ENCODE measurements at regions not wholly inside any gene's neighbourhood (a gene's known extent, or its start where the extent isn't known, plus 50 kb on each side); places are given as distances from the start of the nearest gene placed in this dataset.

DNA sequence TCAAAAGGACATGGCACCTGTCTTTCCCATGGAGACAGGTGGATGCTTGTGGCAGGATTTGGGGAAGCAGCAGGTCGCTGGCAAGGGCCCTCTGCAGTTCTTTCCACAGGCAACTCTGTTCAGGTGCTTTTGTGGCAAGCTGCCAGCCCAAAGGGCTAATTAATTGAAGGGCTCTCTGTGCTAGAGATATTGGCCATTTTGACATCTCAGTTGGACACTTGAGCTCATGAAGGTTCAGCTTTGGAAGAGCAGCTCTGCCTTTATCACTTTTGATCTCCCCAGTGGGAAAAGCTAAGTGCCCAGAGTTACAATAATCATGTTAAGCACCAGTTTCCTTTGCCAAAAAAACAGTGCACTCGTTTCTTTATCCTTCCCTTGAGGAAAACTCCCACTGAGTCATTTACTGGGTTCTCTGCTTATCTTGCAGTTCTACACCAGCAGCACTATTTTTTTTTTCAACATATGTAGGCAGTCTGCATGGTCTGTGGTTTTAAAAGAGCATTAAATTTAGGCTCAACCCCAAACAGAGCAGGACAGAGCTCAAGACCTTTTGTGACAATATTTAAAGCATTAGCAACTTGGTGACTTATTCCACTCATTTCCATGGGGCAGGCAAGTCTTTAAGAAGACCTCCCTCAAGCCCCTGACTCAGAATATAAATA, 336.4 kb upstream of the RASGEF1B start:
- Histone ChIP-seq H3K27ac (ENCODE audit: low read depth, low read length) (no peak overlapping the region), H3K36me3 (ENCODE audit: control insufficient read depth, insufficient read depth, low read length) (no peaks in the 10 kb centered on the region), H3K4me3 (ENCODE audit: low read depth, low read length) (no peak overlapping the region), H3K4me1 (ENCODE audit: control insufficient read depth, insufficient read depth, low read length) (no peaks in the 10 kb centered on the region), H3K9me3 (ENCODE audit: control insufficient read depth, insufficient read depth, low read length) (no peaks in the 10 kb centered on the region), H3K27me3 (ENCODE audit: control insufficient read depth, insufficient read depth, low read length) (no peaks in the 10 kb centered on the region)
- WGBS (ENCODE audit: insufficient coverage), result 31% methylated on average over 2 of the region's 2 CpGs
- DNase-seq (ENCODE audit: low read depth in 4 of 6, low spot score in 6 of 6), result peak in 1 of 6 donors; percentile 87

DNA sequence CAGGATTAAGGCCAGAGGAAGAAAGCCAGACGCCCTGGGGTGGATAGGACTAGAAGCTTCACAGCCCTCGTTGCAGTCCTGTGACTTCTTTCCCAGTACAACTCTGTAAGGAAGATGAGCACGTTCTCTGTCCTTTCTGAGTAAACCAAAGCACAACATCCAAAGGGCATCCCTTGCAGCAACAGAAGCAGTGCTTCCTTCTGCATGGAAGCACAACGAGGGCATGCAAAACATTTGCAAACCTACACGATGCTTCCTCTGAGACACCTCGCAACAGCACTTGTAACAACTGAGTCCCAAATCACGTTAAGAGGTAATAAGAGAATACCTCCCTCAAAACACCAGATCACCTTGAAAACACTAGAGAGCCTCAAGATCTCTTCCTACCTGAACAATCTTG, 335.7 kb upstream of the RASGEF1B start:
- no peaks in the 10 kb centered on the region for H3K4me1 ChIP-seq (ENCODE audit: control insufficient read depth, insufficient read depth, low read length)
- H3K27ac ChIP-seq (ENCODE audit: low read depth, low read length), result no peak overlapping the region
- no peaks in the 10 kb centered on the region for H3K9me3 ChIP-seq (ENCODE audit: control insufficient read depth, insufficient read depth, low read length)
- 75% methylated on average over 7 of the region's 7 CpGs for WGBS (ENCODE audit: insufficient coverage)
- H3K36me3 ChIP-seq (ENCODE audit: control insufficient read depth, insufficient read depth, low read length), result no peaks in the 10 kb centered on the region
- no peaks in the 10 kb centered on the region for H3K27me3 ChIP-seq (ENCODE audit: control insufficient read depth, insufficient read depth, low read length)
- H3K4me3 ChIP-seq (ENCODE audit: low read depth, low read length), result no peak overlapping the region
- DNase-seq (ENCODE audit: low read depth in 4 of 6, low spot score in 6 of 6), result no peak

DNA sequence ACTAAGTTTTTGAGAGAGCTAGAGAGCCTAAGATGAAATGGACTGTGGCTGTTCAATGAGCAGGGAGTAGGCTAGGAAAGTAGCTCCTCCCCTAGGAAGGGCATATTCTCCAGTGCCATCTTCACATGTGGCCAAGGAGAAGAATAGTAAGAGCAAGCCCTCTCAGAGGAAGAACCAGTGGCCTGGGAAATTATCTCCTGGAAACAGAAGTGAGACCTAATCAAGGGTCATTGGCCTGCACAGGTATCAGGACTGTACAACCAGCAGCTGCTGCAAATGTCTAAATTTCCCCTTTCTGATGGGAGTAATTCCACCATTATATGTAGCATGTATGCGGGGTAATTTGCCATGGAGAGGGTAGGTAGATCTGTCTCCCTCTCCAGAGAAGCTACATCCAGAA, 334.8 kb upstream of the RASGEF1B start:
- no peak for DNase-seq (ENCODE audit: low read depth in 4 of 6, low spot score in 6 of 6)
- H3K27ac ChIP-seq (ENCODE audit: low read depth, low read length), result no peak overlapping the region
- no peak overlapping the region for H3K4me3 ChIP-seq (ENCODE audit: low read depth, low read length)
- no peaks in the 10 kb centered on the region for H3K36me3 ChIP-seq (ENCODE audit: control insufficient read depth, insufficient read depth, low read length)
- no CpG with 5 or more reads among the region's 1 CpG for WGBS (ENCODE audit: insufficient coverage)
- H3K27me3 ChIP-seq (ENCODE audit: control insufficient read depth, insufficient read depth, low read length), result no peaks in the 10 kb centered on the region
- H3K9me3 ChIP-seq (ENCODE audit: control insufficient read depth, insufficient read depth, low read length), result no peaks in the 10 kb centered on the region
- no peaks in the 10 kb centered on the region for H3K4me1 ChIP-seq (ENCODE audit: control insufficient read depth, insufficient read depth, low read length)

DNA sequence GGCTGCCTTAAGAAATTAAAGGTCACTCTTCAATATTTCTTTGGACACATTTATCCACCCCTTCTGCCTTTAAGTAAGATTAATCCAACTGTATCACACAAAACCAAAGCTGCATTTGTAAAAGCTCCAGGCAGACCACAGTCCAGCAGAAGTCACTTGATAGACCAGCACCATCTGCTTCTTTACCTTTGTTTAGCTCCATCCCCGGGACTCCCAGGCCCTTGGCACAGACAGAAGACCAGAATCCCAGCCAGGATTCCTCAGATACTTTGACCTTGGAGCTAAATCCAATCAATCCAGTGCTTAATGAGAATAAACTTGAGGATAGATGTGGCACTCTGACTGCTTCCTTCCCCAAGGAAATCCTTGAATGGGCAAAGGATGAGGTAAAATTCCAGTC, 333.1 kb upstream of the RASGEF1B start:
- Histone ChIP-seq H3K27me3 (ENCODE audit: control insufficient read depth, insufficient read depth, low read length) (no peaks in the 10 kb centered on the region), H3K9me3 (ENCODE audit: control insufficient read depth, insufficient read depth, low read length) (no peaks in the 10 kb centered on the region), H3K4me1 (ENCODE audit: control insufficient read depth, insufficient read depth, low read length) (no peaks in the 10 kb centered on the region), H3K36me3 (ENCODE audit: control insufficient read depth, insufficient read depth, low read length) (no peaks in the 10 kb centered on the region), H3K4me3 (ENCODE audit: low read depth, low read length) (no peak overlapping the region), H3K27ac (ENCODE audit: low read depth, low read length) (no peak overlapping the region)
- no peak for DNase-seq (ENCODE audit: low read depth in 4 of 6, low spot score in 6 of 6)
- 50% methylated on average over 1 of the region's 1 CpG for WGBS (ENCODE audit: insufficient coverage)

DNA sequence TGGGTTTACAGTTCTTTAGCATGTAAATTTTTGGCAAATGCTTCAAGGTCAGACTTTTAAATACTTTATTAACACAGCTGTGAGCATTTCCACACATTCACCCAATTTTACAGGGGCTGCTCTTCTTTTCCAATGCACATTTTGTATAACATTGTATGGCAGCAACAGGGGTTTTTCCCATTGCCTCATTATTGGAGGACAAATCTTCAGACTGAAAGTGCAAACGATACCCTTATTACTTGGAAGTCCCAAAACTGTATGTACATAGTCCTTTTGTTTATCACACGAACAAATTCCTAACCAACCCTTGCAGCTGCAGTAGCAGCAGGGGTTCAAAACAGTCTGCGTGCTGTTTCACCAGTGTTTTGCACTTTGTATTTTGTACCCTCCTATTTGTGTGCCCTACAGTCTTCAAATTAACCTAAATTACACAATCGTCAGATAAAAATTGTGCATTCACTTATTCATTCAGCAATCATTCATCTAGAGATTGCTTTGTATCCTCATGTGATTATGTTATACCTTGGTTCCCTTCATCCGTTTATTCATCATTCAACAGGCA, 330.7 kb upstream of the RASGEF1B start:
- Histone ChIP-seq H3K4me3 (ENCODE audit: low read depth, low read length) (no peak overlapping the region), H3K27me3 (ENCODE audit: control insufficient read depth, insufficient read depth, low read length) (no peaks in the 10 kb centered on the region), H3K36me3 (ENCODE audit: control insufficient read depth, insufficient read depth, low read length) (no peaks in the 10 kb centered on the region), H3K9me3 (ENCODE audit: control insufficient read depth, insufficient read depth, low read length) (no peaks in the 10 kb centered on the region), H3K27ac (ENCODE audit: low read depth, low read length) (no peak overlapping the region), H3K4me1 (ENCODE audit: control insufficient read depth, insufficient read depth, low read length) (no peaks in the 10 kb centered on the region)
- peak in 1 of 6 donors; percentile 66 for DNase-seq (ENCODE audit: low read depth in 4 of 6, low spot score in 6 of 6)
- WGBS (ENCODE audit: insufficient coverage), result 32% methylated on average over 3 of the region's 5 CpGs

DNA sequence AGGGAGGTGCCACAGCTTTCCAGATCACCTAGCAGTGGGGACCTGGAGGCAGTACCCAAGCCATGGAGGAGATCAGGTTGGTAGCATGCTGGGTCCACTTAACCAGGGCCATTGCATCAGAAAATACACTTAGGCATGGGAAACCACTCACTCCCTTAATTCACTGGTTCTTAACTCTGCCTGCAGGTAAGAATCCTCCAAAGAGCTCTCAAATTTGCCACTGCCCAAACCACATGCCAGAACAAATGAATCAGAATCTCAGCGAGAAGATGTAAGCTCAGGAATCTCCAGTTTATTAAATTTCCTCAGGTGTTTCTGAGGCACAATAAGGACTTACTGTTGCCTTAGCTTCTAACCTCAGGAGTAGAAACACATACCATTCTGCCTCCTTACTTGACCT, 327.7 kb upstream of the RASGEF1B start:
- 100% methylated on average over 1 of the region's 1 CpG for WGBS (ENCODE audit: insufficient coverage)
- Histone ChIP-seq H3K9me3 (ENCODE audit: control insufficient read depth, insufficient read depth, low read length) (no peaks in the 10 kb centered on the region), H3K36me3 (ENCODE audit: control insufficient read depth, insufficient read depth, low read length) (no peaks in the 10 kb centered on the region), H3K4me3 (ENCODE audit: low read depth, low read length) (no peak overlapping the region), H3K27me3 (ENCODE audit: control insufficient read depth, insufficient read depth, low read length) (no peaks in the 10 kb centered on the region), H3K4me1 (ENCODE audit: control insufficient read depth, insufficient read depth, low read length) (no peaks in the 10 kb centered on the region), H3K27ac (ENCODE audit: low read depth, low read length) (no peak overlapping the region)
- no peak for DNase-seq (ENCODE audit: low read depth in 4 of 6, low spot score in 6 of 6)

DNA sequence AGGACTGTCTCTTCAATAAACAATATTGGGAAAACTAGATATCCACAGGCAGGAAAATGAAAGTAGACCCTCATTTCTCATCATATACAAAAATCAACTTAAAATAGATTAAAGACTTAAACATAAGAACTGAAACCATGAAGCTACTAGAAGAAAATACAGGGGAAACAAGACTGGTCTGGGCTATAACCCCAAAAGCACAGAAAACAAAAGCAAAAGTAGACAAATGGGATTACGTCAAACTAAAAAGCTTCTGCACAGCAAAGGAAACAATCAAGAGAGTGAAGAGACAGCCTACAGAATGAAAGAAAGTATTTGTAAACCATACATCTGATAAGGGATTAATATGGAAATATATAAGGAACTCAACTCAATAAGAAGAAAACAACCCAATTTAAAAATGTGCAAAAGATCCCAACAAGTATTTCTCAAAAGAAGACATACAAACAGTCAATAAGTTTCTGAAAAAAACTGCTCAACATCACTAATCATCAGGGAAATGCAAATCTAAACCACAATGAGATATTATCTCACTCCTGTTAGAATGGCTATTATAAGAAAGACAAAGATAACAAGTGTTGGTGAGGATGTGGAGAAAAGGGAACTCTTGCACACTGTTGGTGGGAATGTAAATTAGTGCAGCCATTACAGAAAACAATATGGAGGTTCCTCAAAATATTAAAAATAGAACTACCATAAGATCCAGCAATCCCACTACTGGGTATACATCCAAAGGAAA, 325.3 kb upstream of the RASGEF1B start:
- no peak for DNase-seq (ENCODE audit: low read depth in 4 of 6, low spot score in 6 of 6)
- Histone ChIP-seq H3K27me3 (ENCODE audit: control insufficient read depth, insufficient read depth, low read length) (no peaks in the 10 kb centered on the region), H3K4me3 (ENCODE audit: low read depth, low read length) (no peak overlapping the region), H3K4me1 (ENCODE audit: control insufficient read depth, insufficient read depth, low read length) (no peaks in the 10 kb centered on the region), H3K27ac (ENCODE audit: low read depth, low read length) (no peak overlapping the region), H3K36me3 (ENCODE audit: control insufficient read depth, insufficient read depth, low read length) (no peaks in the 10 kb centered on the region), H3K9me3 (ENCODE audit: control insufficient read depth, insufficient read depth, low read length) (no peaks in the 10 kb centered on the region)
- no CpG with 5 or more reads among the region's 1 CpG for WGBS (ENCODE audit: insufficient coverage)

DNA sequence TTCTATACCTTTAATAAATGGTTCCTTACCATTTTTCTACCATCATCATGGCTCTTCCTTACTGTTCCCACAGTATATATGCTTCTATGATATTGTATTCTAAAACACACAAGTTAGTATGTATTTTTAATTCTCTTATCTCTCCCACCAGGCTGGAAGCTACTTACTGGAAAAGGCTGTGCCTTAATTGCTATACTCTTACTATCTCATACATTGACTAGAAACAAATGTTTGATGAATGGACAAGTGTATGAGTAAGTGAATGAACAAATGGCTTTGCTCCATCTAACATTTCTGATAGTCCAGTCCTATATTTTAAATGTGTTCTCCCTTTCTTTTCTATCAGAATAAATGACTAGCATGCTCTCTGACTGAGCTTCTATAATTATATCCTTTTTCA, 320.8 kb upstream of the RASGEF1B start:
- Histone ChIP-seq H3K36me3 (ENCODE audit: control insufficient read depth, insufficient read depth, low read length) (no peaks in the 10 kb centered on the region), H3K9me3 (ENCODE audit: control insufficient read depth, insufficient read depth, low read length) (no peaks in the 10 kb centered on the region), H3K4me3 (ENCODE audit: low read depth, low read length) (no peak overlapping the region), H3K27ac (ENCODE audit: low read depth, low read length) (no peak overlapping the region), H3K27me3 (ENCODE audit: control insufficient read depth, insufficient read depth, low read length) (no peaks in the 10 kb centered on the region), H3K4me1 (ENCODE audit: control insufficient read depth, insufficient read depth, low read length) (no peaks in the 10 kb centered on the region)
- DNase-seq (ENCODE audit: low read depth in 4 of 6, low spot score in 6 of 6), result no peak

DNA sequence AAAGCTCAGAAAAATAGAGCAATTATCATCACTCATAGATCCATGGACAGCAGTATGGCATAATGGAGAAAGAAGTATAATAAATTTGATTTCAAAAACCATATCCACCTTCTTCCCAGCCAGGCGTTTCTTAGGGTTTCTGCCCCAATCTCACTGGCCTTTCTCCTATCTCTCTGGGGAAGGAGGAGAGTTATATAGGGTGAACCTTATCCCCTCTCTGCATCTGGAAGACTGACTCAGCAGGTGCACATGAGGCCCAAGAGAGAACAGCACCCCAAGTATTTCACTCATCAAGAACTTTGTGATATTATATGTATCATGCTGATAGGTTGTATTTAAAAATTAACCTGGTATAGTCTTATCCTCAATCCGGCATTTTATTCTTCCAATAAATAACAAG, 318.8 kb upstream of the RASGEF1B start:
- WGBS (ENCODE audit: insufficient coverage), result no CpG with 5 or more reads among the region's 2 CpGs

More for the DNA sequence above, 318.8 kb upstream of the RASGEF1B start:
- no peak overlapping the region for H3K4me3 ChIP-seq (ENCODE audit: low read depth, low read length)
- H3K36me3 ChIP-seq (ENCODE audit: control insufficient read depth, insufficient read depth, low read length), result no peaks in the 10 kb centered on the region
- no peaks in the 10 kb centered on the region for H3K9me3 ChIP-seq (ENCODE audit: control insufficient read depth, insufficient read depth, low read length)
- no peak for DNase-seq (ENCODE audit: low read depth in 4 of 6, low spot score in 6 of 6)
- H3K27me3 ChIP-seq (ENCODE audit: control insufficient read depth, insufficient read depth, low read length), result no peaks in the 10 kb centered on the region
- H3K4me1 ChIP-seq (ENCODE audit: control insufficient read depth, insufficient read depth, low read length), result peaks cover 4% of the 10 kb centered on the region
- no peak overlapping the region for H3K27ac ChIP-seq (ENCODE audit: low read depth, low read length)

All from spinal cord (tissue), 9 donors.